GM20000 (cell line): ENCODE measurements at regions not wholly inside any gene's neighbourhood (a gene's known extent, or its start where the extent isn't known, plus 50 kb on each side); places are given as distances from the start of the nearest gene placed in this dataset.
"Not testable (repeated sequence)": the region's sequence is repeated elsewhere in the genome, so short reads cannot be mapped to it uniquely, and the experiment has no call there.

Source experiments
- DNase-seq: peaks from one replicate; pipeline ENCODE4 v3.0.0; 2012; ENCODE audit warnings: low spot score
- CTCF ChIP-seq: IDR thresholded peaks from 2 replicates; pipeline ENCODE4 v1.5.1; 2012; ENCODE audit warnings: mild to moderate bottlenecking, control low read depth; ENCODE audit errors: extremely low read depth, missing control alignments

GRCh38 chr4:137422666-137423065 lies 109.6 kb downstream of the PCDH18 start:
- no peak for DNase-seq
- no peak for TF ChIP-seq CTCF

DNA sequence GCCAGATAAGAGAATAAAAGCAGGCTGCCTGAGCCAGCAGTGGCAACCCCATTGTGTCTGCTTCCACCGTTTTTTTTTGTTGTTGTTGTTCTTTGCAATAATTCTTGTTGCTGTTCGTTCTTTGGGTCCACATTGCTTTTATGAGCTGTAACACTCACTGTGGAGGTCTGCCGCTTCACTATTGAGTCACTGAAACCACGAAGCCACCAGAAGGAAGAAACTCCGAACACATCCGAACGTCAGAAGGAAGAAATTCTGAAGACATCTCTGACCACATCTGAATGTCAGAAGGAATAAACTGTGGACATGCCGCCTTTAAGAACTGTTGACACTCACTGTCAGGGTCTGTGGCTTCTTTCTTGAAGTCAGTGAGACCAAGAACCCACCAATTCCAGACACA lies 110.5 kb downstream of the PCDH18 start:
- TF ChIP-seq CTCF: no peak
- no peak for DNase-seq

- DNase-seq: no peak
- TF ChIP-seq CTCF: no peak
Observed at GRCh38 chr4:137420901-137421396, 111.3 kb downstream of the PCDH18 start.

GRCh38 chr4:137417676-137418075 lies 114.6 kb downstream of the PCDH18 start:
- TF ChIP-seq CTCF: no peak
- no peak for DNase-seq

- no peak for TF ChIP-seq CTCF
- DNase-seq: no peak
Observed at GRCh38 chr4:137414802-137415201, 117.5 kb downstream of the PCDH18 start.

GRCh38 chr4:137408527-137409177 lies 123.6 kb downstream of the PCDH18 start:
- no peak for TF ChIP-seq CTCF
- no peak for DNase-seq

GRCh38 chr4:137405833-137406232 lies 126.5 kb downstream of the PCDH18 start:
- not testable (repeated sequence) for DNase-seq

GRCh38 chr4:137394018-137394417 lies 138.3 kb downstream of the PCDH18 start:
- no peak for TF ChIP-seq CTCF

More at GRCh38 chr4:137394018-137394417, 138.3 kb downstream of the PCDH18 start:
- no peak for DNase-seq
